SH-SY5Y (cell line): ENCODE measurements at regions not wholly inside any gene's neighbourhood (a gene's known extent, or its start where the extent isn't known, plus 50 kb on each side); places are given as distances from the start of the nearest gene placed in this dataset.

Experiments
- GATA2 ChIP-seq: IDR thresholded peaks from 2 replicates; pipeline ENCODE4 v1.6.1; 2011; ENCODE audit warnings: mild to moderate bottlenecking, low read depth, low read length
- GATA3 ChIP-seq: IDR thresholded peaks from 2 replicates; pipeline ENCODE4 v1.6.1; 2011; ENCODE audit warnings: low read depth, mild to moderate bottlenecking, low read length, moderate library complexity

DNA sequence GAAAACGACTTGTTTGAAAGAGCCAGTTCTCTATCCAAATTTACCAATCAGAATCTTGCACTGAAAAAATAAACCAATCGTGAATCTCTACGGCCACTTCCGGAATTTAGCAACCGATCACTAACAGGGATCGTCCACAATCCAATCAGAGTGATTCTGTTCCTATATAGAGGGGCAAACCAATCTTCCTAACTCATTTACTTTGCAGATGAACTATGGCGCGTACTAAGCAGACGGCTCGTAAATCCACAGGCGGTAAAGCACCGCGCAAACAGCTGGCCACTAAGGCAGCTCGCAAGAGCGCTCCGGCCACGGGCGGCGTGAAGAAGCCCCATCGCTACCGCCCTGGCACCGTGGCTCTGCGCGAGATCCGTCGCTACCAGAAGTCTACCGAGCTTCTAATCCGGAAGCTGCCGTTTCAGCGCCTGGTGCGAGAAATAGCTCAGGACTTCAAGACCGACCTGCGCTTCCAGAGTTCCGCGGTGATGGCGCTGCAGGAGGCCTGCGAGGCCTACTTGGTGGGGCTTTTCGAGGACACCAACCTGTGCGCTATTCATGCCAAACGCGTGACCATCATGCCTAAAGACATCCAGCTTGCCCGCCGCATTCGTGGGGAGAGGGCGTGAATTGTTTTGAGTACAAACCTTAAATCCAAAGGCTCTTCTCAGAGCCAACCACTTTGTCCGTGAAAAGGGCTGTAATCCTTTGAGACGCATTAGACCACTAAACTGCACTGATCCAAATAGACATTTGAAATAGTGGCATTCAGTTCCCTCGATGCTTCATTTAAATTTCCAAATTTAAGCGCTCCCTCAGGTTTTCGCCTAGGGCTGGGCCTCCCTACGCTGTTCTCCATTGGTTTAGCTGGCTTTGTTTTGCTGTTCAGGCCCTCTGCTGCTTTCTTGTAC, 138.0 kb downstream of the HFE start:
- TF ChIP-seq GATA2 (no peak), GATA3 (no peak)
